HepG2 (cell line): ENCODE measurements at regions not wholly inside any gene's neighbourhood (a gene's known extent, or its start where the extent isn't known, plus 50 kb on each side); places are given as distances from the start of the nearest gene placed in this dataset.

ENCODE experiments used
- ATAC-seq: fragments of 200-7000 bp; cut with Tn5 transposase; 3 replicates; pipeline ENCODE4 v1.9.1; 2020; ENCODE audit warnings: mild to moderate bottlenecking, moderate library complexity
- BruUV-seq: library from RNA; stranded (reverse); fragments of 400-500 nt; replicated peaks from 2 replicates; lab custom pipeline; 2021; lab: Mats Ljungman, UMichigan
- CTCF ChIA-PET: fragments of 300-600 bp; formaldehyde crosslinking; extraction: SDS; loops from one replicate; lab custom pipeline; 2021; ENCODE audit warnings: low total read pairs, inconsistent platforms, low intra/inter-chr PET ratio; lab: Yijun Ruan, JAX
- POLR2A ChIA-PET: fragments of 350-600 bp; sonication (Branson Sonifier 250); formaldehyde crosslinking; loops from one replicate; lab custom pipeline; 2020; ENCODE audit warnings: antibody characterized with exemption, inconsistent platforms; lab: Yijun Ruan, JAX
- DNase-seq: peaks from one replicate; pipeline ENCODE4 v3.0.0-alpha.2; 2015; ENCODE audit warnings: low spot score
- FAIRE-seq: peaks from 3 replicates; lab custom pipeline; 2011; peaks lifted over from hg19 to GRCh38; lab: Jason Lieb, UNC
- H2AFZ ChIP-seq: one replicate; pipeline ENCODE4 v1.6.1; 2011; ENCODE audit warnings: low read length, inconsistent platforms
- H3K27ac ChIP-seq: fragments of 300-600 bp; 3 replicates; pipeline ENCODE4 v1.8.0; 2011; ENCODE audit warnings: mixed run types, mild to moderate bottlenecking, mixed read lengths, low read length, inconsistent platforms; ENCODE audit not compliant: insufficient read depth; ENCODE audit errors: extremely low read length
- H3K27me3 ChIP-seq, 2 experiments: fragments of 200-600 bp in 1 of 2; 2 replicates in 1 of 2; 3 replicates in 1 of 2; pipeline versions ENCODE4 v1.6.0 to v1.8.0; 2011; ENCODE audit warnings: low read length in 2 of 2, mild to moderate bottlenecking in 2 of 2, moderate library complexity in 2 of 2, inconsistent platforms in 1 of 2; ENCODE audit not compliant: insufficient read depth in 2 of 2, control insufficient read depth in 1 of 2
- H3K36me3 ChIP-seq, 2 experiments: fragments of 200-600 bp in 1 of 2; replicated peaks in 1 of 2; 2 replicates in 1 of 2; 3 replicates in 1 of 2; pipeline versions ENCODE4 v1.5.1 to v1.8.0; 2011; ENCODE audit warnings: low read length in 2 of 2, inconsistent platforms in 1 of 2; ENCODE audit not compliant: insufficient read depth in 2 of 2, control insufficient read depth in 1 of 2
- H3K4me1 ChIP-seq: 2 replicates; pipeline ENCODE4 v1.5.1; 2012; ENCODE audit warnings: low read length, inconsistent platforms; ENCODE audit not compliant: insufficient read depth
- H3K4me2 ChIP-seq: 2 replicates; pipeline ENCODE4 v1.6.0; 2011; ENCODE audit warnings: low read depth, low read length, inconsistent platforms
- H3K4me3 ChIP-seq, 3 experiments: fragments of 200-600 bp in 1 of 3; sonication (generic), shearing (Covaris generic) in 1 of 3; replicated peaks in 1 of 3; 2 replicates each; pipeline ENCODE4 v1.5.1; 2011 to 2016; ENCODE audit warnings: low read length in 3 of 3, inconsistent platforms in 2 of 3, low read depth in 2 of 3, mild to moderate bottlenecking in 2 of 3, control low read depth in 1 of 3, mixed read lengths in 1 of 3; ENCODE audit not compliant: insufficient read depth in 1 of 3
- H3K79me2 ChIP-seq: one replicate; pipeline ENCODE4 v1.6.1; 2011; ENCODE audit warnings: low read length, inconsistent platforms; ENCODE audit not compliant: insufficient read depth
- H3K9ac ChIP-seq: 2 replicates; pipeline ENCODE4 v1.6.0; 2011; ENCODE audit warnings: mild to moderate bottlenecking, low read depth, low read length, inconsistent platforms; ENCODE audit not compliant: insufficient read depth
- H3K9me3 ChIP-seq: 2 replicates; pipeline ENCODE4 v1.5.1; 2012; ENCODE audit warnings: mild to moderate bottlenecking, low read length
- H4K20me1 ChIP-seq: 2 replicates; pipeline ENCODE4 v1.6.0; 2011; ENCODE audit warnings: inconsistent platforms, mild to moderate bottlenecking, low read length, moderate library complexity; ENCODE audit not compliant: insufficient read depth
- NFKBIZ ChIP-seq: IDR thresholded peaks from 2 replicates; pipeline ENCODE4 v1.6.1; 2018; ENCODE audit warnings: missing genetic modification reagents, missing compliant biosample characterization
- NR2F6 ChIP-seq, 2 experiments: IDR thresholded peaks; 2 replicates each; pipeline ENCODE4 v1.6.1; 2016; ENCODE audit warnings: antibody characterized with exemption in 1 of 2, mild to moderate bottlenecking in 1 of 2
- PLSCR1 ChIP-seq: sonication (generic); formaldehyde crosslinking; IDR thresholded peaks from 2 replicates; pipeline ENCODE4 v1.5.0; 2020; ENCODE audit warnings: missing genetic modification reagents, mild to moderate bottlenecking, borderline replicate concordance
- SOX13 ChIP-seq, 3 experiments: fragments of 450-650 bp in 1 of 3; sonication (generic) in 1 of 3; formaldehyde crosslinking in 1 of 3; IDR thresholded peaks in 2 of 3; conservative IDR thresholded peaks in 1 of 3; 2 replicates each; pipeline versions ENCODE4 v1.5.0 to v1.6.1; 2016 to 2020; ENCODE audit warnings: antibody characterized with exemption in 1 of 3, mild to moderate bottlenecking in 1 of 3, missing compliant biosample characterization in 1 of 3, missing genetic modification reagents in 1 of 3, moderate library complexity in 1 of 3
- ZBTB38 ChIP-seq: sonication (generic); formaldehyde crosslinking; IDR thresholded peaks from 2 replicates; pipeline ENCODE4 v1.5.1; 2020; ENCODE audit warnings: mild to moderate bottlenecking, missing genetic modification reagents
- ZBTB8A ChIP-seq: sonication (generic); formaldehyde crosslinking; IDR thresholded peaks from 2 replicates; pipeline ENCODE4 v1.4.0; 2020; ENCODE audit warnings: mild to moderate bottlenecking, low read depth, missing genetic modification reagents, borderline replicate concordance
- ZNF430 ChIP-seq: sonication (generic); formaldehyde crosslinking; IDR thresholded peaks from 2 replicates; pipeline ENCODE4 v1.9.0; 2021; ENCODE audit warnings: mild to moderate bottlenecking, missing genetic modification reagents
- ZNF451 ChIP-seq: sonication (generic); formaldehyde crosslinking; IDR thresholded peaks from 2 replicates; pipeline ENCODE4 v1.5.0; 2020; ENCODE audit warnings: mild to moderate bottlenecking, missing genetic modification reagents
- ZNF607 ChIP-seq: sonication (generic); formaldehyde crosslinking; IDR thresholded peaks from 2 replicates; pipeline ENCODE4 v1.5.1; 2020; ENCODE audit warnings: missing genetic modification reagents, mild to moderate bottlenecking, borderline replicate concordance
- WGBS: methylation state at CpG from one replicate; pipeline ENCODE4 v1.1.6; 2017; ENCODE audit warnings: low lambda C conversion rate; 5-methylcytosine and 5-hydroxymethylcytosine counted together
- in situ Hi-C: cut with HindIII; loops from 2 replicates; pipeline ENCODE4 v1.10.0; 2017; ENCODE audit warnings: low pct_unique_long_range_greater_than_20kb; ENCODE audit not compliant: extremely low pct_ligation_motif_present
- intact Hi-C: fragments of 100-400 bp; cut with micrococcal nuclease; formaldehyde crosslinking; loops from one replicate; pipeline ENCODE4 v1.10.0; 2022; ENCODE audit not compliant: unreplicated experiment
- TF ChIP-seq, protein P1 (sequence below): sonication (generic); IDR thresholded peaks from 2 replicates; pipeline ENCODE4 v1.6.1; 2016; ENCODE audit warnings: low read depth, borderline replicate concordance

DNA sequence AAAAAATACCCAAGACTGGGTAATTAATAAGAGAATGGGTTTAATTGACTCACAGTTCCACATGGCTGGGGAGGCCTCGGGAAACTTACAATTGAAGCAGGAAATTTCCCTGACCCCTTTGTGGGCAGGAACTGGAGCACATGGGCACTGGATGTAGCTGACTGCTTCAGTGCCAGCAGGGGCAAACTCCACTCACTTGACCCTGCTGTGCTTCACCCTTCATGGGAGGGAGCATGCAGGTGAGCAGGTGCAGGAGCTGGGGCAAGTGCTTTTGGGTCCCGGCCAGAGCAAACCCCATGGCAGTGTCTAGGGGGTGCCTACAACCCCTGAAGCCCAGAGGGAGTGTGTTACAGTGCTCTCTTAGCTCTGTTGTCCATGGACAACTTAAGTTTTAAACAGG is 132.6 kb downstream of the AKR1D1 start (continued):
- TF ChIP-seq ZNF451 (CRISPR knock-in tag) (no peak), ZNF430 (CRISPR knock-in tag) (no peak), ZBTB38 (CRISPR knock-in tag) (no peak), ZNF607 (no peak), ZBTB8A (no peak), NR2F6 (IDR thresholded peaks at IDR 0.05) (no peak), NR2F6 (CRISPR knock-in tag; IDR thresholded peaks at IDR 0.05) (no peak)
- TF ChIP-seq, all 625 proteins: peak for 0

GRCh38 chr7:138212314-138212713 is 136.1 kb downstream of the AKR1D1 start:
- Histone ChIP-seq H3K27ac (no peak overlapping the region), H2AFZ (peak overlapping the region; percentile 64), H3K4me3 (no peak overlapping the region), H3K4me1 (peaks cover 31% of the 10 kb centered on the region), H4K20me1 (no peaks in the 10 kb centered on the region), H3K9me3 (no peaks in the 10 kb centered on the region), H3K36me3 (no peaks in the 10 kb centered on the region), H3K9ac (no peak overlapping the region), H3K79me2 (no peaks in the 10 kb centered on the region), H3K27me3 (no peaks in the 10 kb centered on the region), H3K4me2 (no peak overlapping the region)
- whole genome bisulfite sequencing = 21% methylated on average over 2 of the region's 2 CpGs
- ChIA-PET CTCF (no interaction called here), POLR2A (no interaction called here)
- ATAC-seq (no peak), FAIRE-seq (no peak), DNase-seq (peak; percentile 34)
- TF ChIP-seq SOX13 (IDR thresholded peaks at IDR 0.05) (no peak), SOX13 (CRISPR knock-in tag; conservative IDR thresholded peaks at IDR 0.05 in 1 of 2, IDR thresholded peaks at IDR 0.05 in 1 of 2) (0 out of 4 replicates have a peak, but pooled peaks of 1 of the 2 experiments have one; percentile 15), NFKBIZ (no peak), PLSCR1 (no peak)
- TF ChIP-seq, protein P1, sequence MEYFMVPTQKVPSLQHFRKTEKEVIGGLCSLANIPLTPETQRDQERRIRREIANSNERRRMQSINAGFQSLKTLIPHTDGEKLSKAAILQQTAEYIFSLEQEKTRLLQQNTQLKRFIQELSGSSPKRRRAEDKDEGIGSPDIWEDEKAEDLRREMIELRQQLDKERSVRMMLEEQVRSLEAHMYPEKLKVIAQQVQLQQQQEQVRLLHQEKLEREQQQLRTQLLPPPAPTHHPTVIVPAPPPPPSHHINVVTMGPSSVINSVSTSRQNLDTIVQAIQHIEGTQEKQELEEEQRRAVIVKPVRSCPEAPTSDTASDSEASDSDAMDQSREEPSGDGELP = peak; percentile 45; the same call in 1 of the 2 replicates
- in situ Hi-C loops (no loop called here), intact Hi-C loops (no loop called here)
- BruUV-seq = no TSS peak
